Activated naive CD4-positive, alpha-beta T cell treated with anti-CD3 and anti-CD28 coated beads, Interleukin-2, amount 50 U/mL, for 72 hours (primary cell): ENCODE measurements at regions not wholly inside any gene's neighbourhood (a gene's known extent, or its start where the extent isn't known, plus 50 kb on each side); places are given as distances from the start of the nearest gene placed in this dataset.
A peak's percentile ranks its signal among the peaks of the same experiment; 100 is the strongest.

Experiments used
- ATAC-seq, 2 donors: fragments of 150-1000 bp; cut with Tn5 transposase; 2 replicates each; pipeline ENCODE4 v1.10.0; 2021; ENCODE audit warnings: mild to moderate bottlenecking in 2 of 2, moderate library complexity in 2 of 2
- DNase-seq, 2 donors: peaks; one replicate each; pipeline ENCODE4 v3.0.0; 2021 to 2022; ENCODE audit warnings: low spot score in 2 of 2
- H3K27ac Mint-ChIP-seq, 2 donors: one replicate each; pipeline ENCODE4 v1.8.0; 2022; ENCODE audit warnings: mild to moderate bottlenecking in 2 of 2, mixed read lengths in 2 of 2
- H3K36me3 Mint-ChIP-seq, 2 donors: one replicate each; pipeline ENCODE4 v1.8.0; 2022; ENCODE audit warnings: mixed read lengths in 2 of 2
- H3K9me3 Mint-ChIP-seq, 2 donors: one replicate each; pipeline ENCODE4 v1.8.0; 2022; ENCODE audit warnings: mixed read lengths in 2 of 2

GRCh38 chr2:236740506-236740905 lies 170.9 kb downstream of the ACKR3 start:
- ATAC-seq: no peak
- DNase-seq: no peak
- Mint-ChIP-seq H3K27ac (no peak overlapping the region), H3K9me3 (peaks cover 0 to 5% of the 10 kb centered on the region in 2 donors), H3K36me3 (no peaks in the 10 kb centered on the region)

GRCh38 chr2:236743039-236743920 lies 173.7 kb downstream of the ACKR3 start:
- peaks cover 0 to 5% of the 10 kb centered on the region in 2 donors for H3K9me3 Mint-ChIP-seq
- DNase-seq: no peak
- H3K27ac Mint-ChIP-seq: no peak overlapping the region
- H3K36me3 Mint-ChIP-seq: no peaks in the 10 kb centered on the region
- ATAC-seq: no peak

- ATAC-seq (no peak), DNase-seq (no peak)
- no peaks in the 10 kb centered on the region for H3K9me3 Mint-ChIP-seq
- no peak overlapping the region for H3K27ac Mint-ChIP-seq
- no peaks in the 10 kb centered on the region for H3K36me3 Mint-ChIP-seq
Measured at GRCh38 chr2:236743921-236744280, 174.3 kb downstream of the ACKR3 start.

GRCh38 chr2:236744281-236744705 lies 174.7 kb downstream of the ACKR3 start:
- DNase-seq: no peak
- Mint-ChIP-seq H3K9me3 (no peaks in the 10 kb centered on the region), H3K36me3 (no peaks in the 10 kb centered on the region), H3K27ac (no peak overlapping the region)
- ATAC-seq: no peak

GRCh38 chr2:236744716-236745115 lies 175.1 kb downstream of the ACKR3 start:
- Mint-ChIP-seq H3K36me3 (no peaks in the 10 kb centered on the region), H3K9me3 (no peaks in the 10 kb centered on the region), H3K27ac (no peak overlapping the region)
- no peak for DNase-seq
- ATAC-seq: no peak

- ATAC-seq: no peak
- DNase-seq: no peak
- H3K27ac Mint-ChIP-seq: no peak overlapping the region
- H3K36me3 Mint-ChIP-seq: no peaks in the 10 kb centered on the region
- H3K9me3 Mint-ChIP-seq: no peaks in the 10 kb centered on the region
Measured at GRCh38 chr2:236745420-236746210, 176.0 kb downstream of the ACKR3 start.

GRCh38 chr2:236746833-236747232 lies 177.2 kb downstream of the ACKR3 start:
- no peak for ATAC-seq
- Mint-ChIP-seq H3K36me3 (no peaks in the 10 kb centered on the region), H3K27ac (peak overlapping the region in 1 of 2 donors; percentile 36), H3K9me3 (no peaks in the 10 kb centered on the region)
- no peak for DNase-seq

GRCh38 chr2:236747426-236747825 lies 177.8 kb downstream of the ACKR3 start:
- H3K36me3 Mint-ChIP-seq: no peaks in the 10 kb centered on the region
- DNase-seq (no peak), ATAC-seq (no peak)
- no peaks in the 10 kb centered on the region for H3K9me3 Mint-ChIP-seq
- no peak overlapping the region for H3K27ac Mint-ChIP-seq

GRCh38 chr2:236747925-236748324 lies 178.3 kb downstream of the ACKR3 start:
- Mint-ChIP-seq H3K27ac (no peak overlapping the region), H3K9me3 (no peaks in the 10 kb centered on the region), H3K36me3 (no peaks in the 10 kb centered on the region)
- no peak for DNase-seq
- ATAC-seq: no peak

- Mint-ChIP-seq H3K9me3 (no peaks in the 10 kb centered on the region), H3K27ac (no peak overlapping the region), H3K36me3 (no peaks in the 10 kb centered on the region)
- DNase-seq (no peak), ATAC-seq (no peak)
Measured at GRCh38 chr2:236748385-236748784, 178.8 kb downstream of the ACKR3 start.

GRCh38 chr2:236748801-236749200 lies 179.2 kb downstream of the ACKR3 start:
- no peaks in the 10 kb centered on the region for H3K9me3 Mint-ChIP-seq
- no peaks in the 10 kb centered on the region for H3K36me3 Mint-ChIP-seq
- DNase-seq (no peak), ATAC-seq (no peak)
- H3K27ac Mint-ChIP-seq: peak overlapping the region in 1 of 2 donors; percentile 32

GRCh38 chr2:236749346-236749745 lies 179.7 kb downstream of the ACKR3 start:
- DNase-seq (no peak), ATAC-seq (no peak)
- Mint-ChIP-seq H3K36me3 (no peaks in the 10 kb centered on the region), H3K27ac (no peak overlapping the region), H3K9me3 (no peaks in the 10 kb centered on the region)

- Mint-ChIP-seq H3K9me3 (no peaks in the 10 kb centered on the region), H3K36me3 (no peaks in the 10 kb centered on the region), H3K27ac (no peak overlapping the region)
- no peak for ATAC-seq
- DNase-seq: no peak
Measured at GRCh38 chr2:236752096-236752495, 182.5 kb downstream of the ACKR3 start.

- DNase-seq: no peak
- no peaks in the 10 kb centered on the region for H3K36me3 Mint-ChIP-seq
- H3K27ac Mint-ChIP-seq: peak overlapping the region in 1 of 2 donors; percentile 4
- ATAC-seq: no peak
- H3K9me3 Mint-ChIP-seq: no peaks in the 10 kb centered on the region
Measured at GRCh38 chr2:236753606-236754270, 184.1 kb downstream of the ACKR3 start.

- ATAC-seq: no peak
- no peak for DNase-seq
- H3K36me3 Mint-ChIP-seq: no peaks in the 10 kb centered on the region
- no peak overlapping the region for H3K27ac Mint-ChIP-seq
- no peaks in the 10 kb centered on the region for H3K9me3 Mint-ChIP-seq
Measured at GRCh38 chr2:236754271-236754944, 184.8 kb downstream of the ACKR3 start.

- DNase-seq (no peak), ATAC-seq (no peak)
Measured at GRCh38 chr2:236755278-236755840, 185.7 kb downstream of the ACKR3 start.

More at GRCh38 chr2:236755278-236755840, 185.7 kb downstream of the ACKR3 start:
- Mint-ChIP-seq H3K36me3 (no peaks in the 10 kb centered on the region), H3K27ac (no peak overlapping the region), H3K9me3 (no peaks in the 10 kb centered on the region)
